ENCODE measurements at regions not wholly inside any gene's neighbourhood (a gene's known extent, or its start where the extent isn't known, plus 50 kb on each side); places are given as distances from the start of the nearest gene placed in this dataset.
"Not testable (repeated sequence)": the region's sequence is repeated elsewhere in the genome, so short reads cannot be mapped to it uniquely, and the experiment has no call there.

DNA sequence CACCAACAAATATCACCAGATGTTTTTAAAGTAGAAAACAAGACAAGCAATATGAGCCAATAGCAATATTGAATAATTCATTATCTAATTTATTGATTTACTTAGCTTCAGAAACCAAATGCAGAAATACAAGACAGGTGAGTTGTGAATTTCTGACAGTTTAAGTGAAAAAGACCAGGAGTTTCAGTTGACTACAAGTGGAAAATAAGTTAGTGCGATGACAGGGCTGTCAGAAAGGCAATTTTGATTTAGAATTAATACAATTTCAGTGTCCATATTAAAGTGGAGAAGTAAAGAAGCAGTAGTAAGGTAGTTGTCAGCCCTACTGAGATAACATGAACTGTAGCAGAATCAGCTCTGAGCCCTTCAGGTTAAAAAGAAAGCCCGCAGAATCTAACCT is 1066.7 kb upstream of the ATXN8OS start:
- Histone ChIP-seq H3K4me1 (no peaks in the 10 kb centered on the region), H3K9me3 (peaks cover 0 to 23% (median 4%) of the 10 kb centered on the region in 8 donors), H3K4me3 (no peak overlapping the region), H3K36me3 (no peaks in the 10 kb centered on the region), H3K27ac (no peak overlapping the region), H3K27me3 (replicated peaks in 1 of 7) (no peaks in the 10 kb centered on the region)
- TF ChIP-seq POLR2AphosphoS5 (IDR thresholded peaks at IDR 0.05), result no peak
- no peak for TF ChIP-seq POLR2A (IDR thresholded peaks at IDR 0.05)
- TF ChIP-seq CTCF (IDR thresholded peaks at IDR 0.05 in 8 of 11, conservative IDR thresholded peaks at IDR 0.05 in 3 of 11), result no peak
- DNase-seq, result no peak
- 82 to 91% (median 83%) methylated on average over 2 of the region's 2 CpGs for WGBS, 5 donors
- intact Hi-C loops (cut with DNase I; ENCODE audit: low total_unique reads), result no loop called here

DNA sequence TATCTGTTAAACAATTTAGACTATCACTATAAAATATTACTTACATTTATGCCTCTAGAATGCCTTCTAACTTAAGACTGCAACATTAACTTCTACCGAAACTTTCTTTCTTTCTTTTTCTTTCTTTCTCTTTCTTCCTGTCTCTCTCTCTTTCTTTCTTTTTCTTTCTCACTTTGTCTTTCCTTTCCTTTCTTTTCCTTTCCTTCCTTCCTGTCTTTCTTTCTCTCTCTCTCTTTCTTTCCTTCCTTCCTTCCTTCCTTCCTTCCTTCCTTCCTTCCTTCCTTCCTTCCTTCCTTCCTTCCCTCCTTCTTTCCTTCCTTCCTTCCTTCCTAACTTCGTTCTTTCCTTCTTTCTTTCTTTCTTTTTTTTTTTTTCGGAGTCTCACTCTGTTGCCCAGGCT is 1071.9 kb upstream of the ATXN8OS start:
- no peaks in the 10 kb centered on the region for H3K27me3 ChIP-seq (replicated peaks in 1 of 7)
- H3K9me3 ChIP-seq, result peaks cover 0 to 28% (median 3%) of the 10 kb centered on the region in 8 donors
- no peaks in the 10 kb centered on the region for H3K4me1 ChIP-seq
- TF ChIP-seq POLR2A (IDR thresholded peaks at IDR 0.05) (no peak), POLR2AphosphoS5 (IDR thresholded peaks at IDR 0.05) (no peak), CTCF (IDR thresholded peaks at IDR 0.05 in 8 of 11, conservative IDR thresholded peaks at IDR 0.05 in 3 of 11) (no peak)
- 79 to 89% (median 88%) methylated on average over 3 of the region's 3 CpGs for WGBS, 5 donors
- H3K4me3 ChIP-seq, result no peak overlapping the region
- DNase-seq, result no peak
- H3K36me3 ChIP-seq, result no peaks in the 10 kb centered on the region
- intact Hi-C loops (cut with DNase I; ENCODE audit: low total_unique reads), result no loop called here
- no peak overlapping the region for H3K27ac ChIP-seq

GRCh38 chr13:69028936-69029335 is 1078.7 kb upstream of the ATXN8OS start:
- DNase-seq, result no peak
- intact Hi-C loops (cut with DNase I; ENCODE audit: low total_unique reads), result no loop called here
- no peak overlapping the region for H3K4me3 ChIP-seq
- H3K27me3 ChIP-seq (replicated peaks in 1 of 7), result no peaks in the 10 kb centered on the region
- H3K36me3 ChIP-seq, result no peaks in the 10 kb centered on the region
- TF ChIP-seq CTCF (IDR thresholded peaks at IDR 0.05 in 8 of 11, conservative IDR thresholded peaks at IDR 0.05 in 3 of 11), result no peak
- no peak for TF ChIP-seq POLR2AphosphoS5 (IDR thresholded peaks at IDR 0.05)
- no peak for TF ChIP-seq POLR2A (IDR thresholded peaks at IDR 0.05)
- H3K9me3 ChIP-seq, result peaks cover 0 to 11% (median 0%) of the 10 kb centered on the region in 8 donors
- no peaks in the 10 kb centered on the region for H3K4me1 ChIP-seq
- H3K27ac ChIP-seq, result no peak overlapping the region

GRCh38 chr13:69020120-69020519 is 1087.5 kb upstream of the ATXN8OS start:
- Histone ChIP-seq H3K27me3 (replicated peaks in 1 of 7) (no peaks in the 10 kb centered on the region), H3K4me1 (no peaks in the 10 kb centered on the region), H3K36me3 (no peaks in the 10 kb centered on the region), H3K4me3 (no peak overlapping the region), H3K27ac (no peak overlapping the region), H3K9me3 (peaks cover 0 to 19% (median 4%) of the 10 kb centered on the region in 8 donors)
- TF ChIP-seq POLR2A (IDR thresholded peaks at IDR 0.05) (no peak), CTCF (IDR thresholded peaks at IDR 0.05 in 8 of 11, conservative IDR thresholded peaks at IDR 0.05 in 3 of 11) (no peak), POLR2AphosphoS5 (IDR thresholded peaks at IDR 0.05) (no peak)
- no peak for DNase-seq
- intact Hi-C loops (cut with DNase I; ENCODE audit: low total_unique reads), result no loop called here

DNA sequence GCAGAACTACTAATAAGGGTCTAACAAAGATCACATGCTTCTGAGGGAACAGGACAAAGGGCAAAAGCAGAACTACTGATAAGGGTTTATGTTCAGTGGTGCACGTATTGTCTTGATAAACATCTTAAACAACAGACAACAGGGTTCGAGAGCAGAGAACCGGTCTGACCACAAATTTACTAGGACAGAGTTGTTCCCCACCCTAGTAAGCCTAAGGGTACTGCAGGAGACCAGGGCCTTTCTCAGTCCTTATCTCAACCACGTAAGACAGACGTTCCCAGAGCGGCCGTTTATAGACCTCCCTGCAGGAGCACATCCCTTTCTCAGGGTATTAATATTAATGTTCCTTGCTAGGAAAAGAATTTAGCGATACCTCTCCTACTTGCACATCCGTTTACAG is 1089.5 kb upstream of the ATXN8OS start:
- H3K9me3 ChIP-seq, result peaks cover 0 to 19% (median 4%) of the 10 kb centered on the region in 8 donors
- intact Hi-C loops (cut with DNase I; ENCODE audit: low total_unique reads); DNase-seq; H3K27ac ChIP-seq; H3K36me3 ChIP-seq; H3K4me1 ChIP-seq; H3K4me3 ChIP-seq; H3K27me3 ChIP-seq (replicated peaks in 1 of 7): not testable (repeated sequence)
- WGBS, 5 donors, result 74 to 83% (median 79%) methylated on average over 9 of the region's 9 CpGs

Measured in spleen (tissue), 11 donors.